GM23338 (cell line): ENCODE measurements at regions not wholly inside any gene's neighbourhood (a gene's known extent, or its start where the extent isn't known, plus 50 kb on each side); places are given as distances from the start of the nearest gene placed in this dataset.

Experiments used
- ATAC-seq: fragments of 200-7000 bp; cut with Tn5 transposase; 3 replicates; pipeline ENCODE4 v1.9.1; 2020
- DNase-seq: peaks from one replicate; pipeline ENCODE4 v3.0.0-alpha.2; 2015; ENCODE audit warnings: low spot score
- H2AFZ ChIP-seq: fragments of 200-600 bp; sonication (generic); 2 replicates; pipeline ENCODE4 v1.8.0; 2016; ENCODE audit warnings: antibody characterized with exemption, mild to moderate bottlenecking, moderate library complexity
- H3F3A ChIP-seq: fragments of 200-600 bp; sonication (generic); replicated peaks from 2 replicates; pipeline ENCODE4 v1.8.0; 2017; ENCODE audit warnings: antibody characterized with exemption, mixed run types, low read depth
- H3K27ac ChIP-seq: fragments of 200-600 bp; sonication (generic); 2 replicates; pipeline ENCODE4 v1.6.1; 2016; ENCODE audit warnings: low read depth
- H3K27me3 ChIP-seq: fragments of 200-600 bp; sonication (generic); 2 replicates; pipeline ENCODE4 v1.8.0; 2016; ENCODE audit warnings: mild to moderate bottlenecking, mixed run types, moderate library complexity; ENCODE audit not compliant: insufficient read depth
- H3K36me3 ChIP-seq: fragments of 200-600 bp; sonication (generic); 2 replicates; pipeline ENCODE4 v1.8.0; 2016; ENCODE audit warnings: mild to moderate bottlenecking; ENCODE audit not compliant: insufficient read depth
- H3K4me1 ChIP-seq: fragments of 200-600 bp; sonication (generic); 2 replicates; pipeline ENCODE4 v1.8.0; 2016; ENCODE audit warnings: mild to moderate bottlenecking, moderate library complexity; ENCODE audit not compliant: insufficient read depth
- H3K4me2 ChIP-seq: fragments of 200-600 bp; sonication (generic); 2 replicates; pipeline ENCODE4 v1.7.1; 2017; ENCODE audit warnings: mixed run types
- H3K4me3 ChIP-seq: fragments of 200-600 bp; sonication (generic); 2 replicates; pipeline ENCODE4 v1.6.1; 2016; ENCODE audit warnings: mixed run types
- H3K79me2 ChIP-seq: fragments of 200-600 bp; sonication (generic); replicated peaks from 2 replicates; pipeline ENCODE4 v1.8.0; 2017; ENCODE audit warnings: mild to moderate bottlenecking; ENCODE audit not compliant: insufficient read depth
- H3K9me2 ChIP-seq: fragments of 200-600 bp; sonication (generic); 2 replicates; pipeline ENCODE4 v1.8.0; 2017; ENCODE audit not compliant: insufficient read depth
- H4K20me1 ChIP-seq: fragments of 200-600 bp; sonication (generic); replicated peaks from 2 replicates; pipeline ENCODE4 v1.8.0; 2017; ENCODE audit warnings: mild to moderate bottlenecking; ENCODE audit not compliant: insufficient read depth
- H3K27ac Mint-ChIP-seq: 2 replicates; pipeline ENCODE4 v1.8.0; 2020; ENCODE audit warnings: inconsistent platforms, mild to moderate bottlenecking, moderate library complexity, mixed read lengths
- H3K27me3 Mint-ChIP-seq: 3 replicates; pipeline ENCODE4 v1.8.0; 2022; ENCODE audit warnings: low read depth, mild to moderate bottlenecking, moderate library complexity, mixed read lengths, inconsistent platforms; ENCODE audit not compliant: insufficient read depth, poor library complexity
- H3K36me3 Mint-ChIP-seq: 3 replicates; pipeline ENCODE4 v1.8.0; 2021; ENCODE audit warnings: low read depth, mild to moderate bottlenecking, inconsistent platforms, moderate library complexity, mixed read lengths
- H3K4me1 Mint-ChIP-seq: 3 replicates; pipeline ENCODE4 v1.8.0; 2020; ENCODE audit warnings: mild to moderate bottlenecking, inconsistent platforms, mixed read lengths
- H3K4me3 Mint-ChIP-seq: 3 replicates; pipeline ENCODE4 v1.8.0; 2021; ENCODE audit warnings: moderate library complexity, mild to moderate bottlenecking, inconsistent platforms, mixed read lengths
- H3K9me3 Mint-ChIP-seq: 3 replicates; pipeline ENCODE4 v1.8.0; 2020; ENCODE audit warnings: moderate library complexity, mild to moderate bottlenecking, inconsistent platforms, mixed read lengths
- CREB1 ChIP-seq: fragments of 250-450 bp; sonication (Bioruptor Pico); IDR thresholded peaks from 2 replicates; pipeline ENCODE4 v1.5.0; 2020; ENCODE audit warnings: low read depth, mild to moderate bottlenecking, moderate library complexity
- EZH2 ChIP-seq: fragments of 200-600 bp; sonication (generic); IDR thresholded peaks from one replicate; pipeline ENCODE4 v1.8.0; 2017; ENCODE audit warnings: antibody characterized with exemption, mild to moderate bottlenecking, low read depth; ENCODE audit not compliant: unreplicated experiment
- EZH2phosphoT487 ChIP-seq: fragments of 200-600 bp; sonication (generic); IDR thresholded peaks from one replicate; pipeline ENCODE4 v1.8.1; 2018; ENCODE audit warnings: antibody characterized with exemption; ENCODE audit not compliant: unreplicated experiment
- JUNB ChIP-seq: IDR thresholded peaks from one replicate; pipeline ENCODE4 v1.6.1; 2016; ENCODE audit warnings: antibody characterized with exemption; ENCODE audit not compliant: unreplicated experiment
- NANOG ChIP-seq: IDR thresholded peaks from 2 replicates; pipeline ENCODE4 v1.6.1; 2016; ENCODE audit warnings: antibody characterized with exemption, borderline replicate concordance
- POLR2AphosphoS5 ChIP-seq: IDR thresholded peaks from 2 replicates; pipeline ENCODE4 v1.6.1; 2016; ENCODE audit warnings: antibody characterized with exemption, low read depth
- STAT1 ChIP-seq: IDR thresholded peaks from one replicate; pipeline ENCODE4 v1.6.1; 2016; ENCODE audit warnings: antibody characterized with exemption; ENCODE audit not compliant: unreplicated experiment
- ZNF114 ChIP-seq: fragments of 250-450 bp; sonication (Bioruptor Pico); IDR thresholded peaks from 2 replicates; pipeline ENCODE4 v1.5.0; 2020; ENCODE audit warnings: mild to moderate bottlenecking, moderate library complexity
- ZNF331 ChIP-seq: fragments of 250-450 bp; sonication (Bioruptor Pico); IDR thresholded peaks from 2 replicates; pipeline ENCODE4 v1.5.0; 2020; ENCODE audit warnings: low read depth, mild to moderate bottlenecking, moderate library complexity
- TF ChIP-seq, protein P1 (sequence below): IDR thresholded peaks from one replicate; pipeline ENCODE4 v1.6.1; 2018; ENCODE audit warnings: antibody characterized with exemption; ENCODE audit not compliant: unreplicated experiment
- TF ChIP-seq, protein P2 (sequence below), 2 experiments: fragments of 200-600 bp in 1 of 2; sonication (generic) in 1 of 2; conservative IDR thresholded peaks; 2 replicates each; pipeline versions ENCODE4 v1.5.1 to v1.6.1; 2016 to 2017; ENCODE audit warnings: antibody characterized with exemption in 2 of 2, low read depth in 2 of 2, mild to moderate bottlenecking in 2 of 2, moderate library complexity in 1 of 2
- TF ChIP-seq, protein P3 (sequence below): fragments of 250-450 bp; sonication (Bioruptor Pico); IDR thresholded peaks from 2 replicates; pipeline ENCODE4 v1.5.0; 2020; ENCODE audit warnings: mild to moderate bottlenecking, moderate library complexity
- TF ChIP-seq, protein P4 (sequence below): IDR thresholded peaks from 2 replicates; pipeline ENCODE4 v1.6.1; 2016; ENCODE audit warnings: antibody characterized with exemption

DNA sequence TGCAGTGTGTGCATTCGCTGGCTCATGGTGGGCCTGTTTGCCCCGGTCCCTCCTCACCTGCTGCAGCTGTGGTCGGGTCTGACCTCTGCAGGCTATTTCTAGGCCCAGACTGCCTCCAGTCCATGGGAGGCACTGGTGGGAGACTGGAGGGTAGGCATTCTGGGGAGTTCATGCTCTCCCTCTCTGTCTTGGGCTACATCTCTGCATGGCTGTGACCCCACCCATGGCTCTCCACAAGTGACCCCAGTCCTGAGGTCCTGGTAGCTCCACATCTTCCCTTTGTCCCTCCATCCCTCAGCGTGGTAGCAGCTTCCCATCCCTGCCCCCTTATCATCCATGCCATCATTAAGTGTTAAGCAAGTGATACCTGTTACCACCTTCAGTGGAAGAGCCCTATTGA lies 107.8 kb upstream of the SEC14L1 start (continued):
- TF ChIP-seq, protein P1, sequence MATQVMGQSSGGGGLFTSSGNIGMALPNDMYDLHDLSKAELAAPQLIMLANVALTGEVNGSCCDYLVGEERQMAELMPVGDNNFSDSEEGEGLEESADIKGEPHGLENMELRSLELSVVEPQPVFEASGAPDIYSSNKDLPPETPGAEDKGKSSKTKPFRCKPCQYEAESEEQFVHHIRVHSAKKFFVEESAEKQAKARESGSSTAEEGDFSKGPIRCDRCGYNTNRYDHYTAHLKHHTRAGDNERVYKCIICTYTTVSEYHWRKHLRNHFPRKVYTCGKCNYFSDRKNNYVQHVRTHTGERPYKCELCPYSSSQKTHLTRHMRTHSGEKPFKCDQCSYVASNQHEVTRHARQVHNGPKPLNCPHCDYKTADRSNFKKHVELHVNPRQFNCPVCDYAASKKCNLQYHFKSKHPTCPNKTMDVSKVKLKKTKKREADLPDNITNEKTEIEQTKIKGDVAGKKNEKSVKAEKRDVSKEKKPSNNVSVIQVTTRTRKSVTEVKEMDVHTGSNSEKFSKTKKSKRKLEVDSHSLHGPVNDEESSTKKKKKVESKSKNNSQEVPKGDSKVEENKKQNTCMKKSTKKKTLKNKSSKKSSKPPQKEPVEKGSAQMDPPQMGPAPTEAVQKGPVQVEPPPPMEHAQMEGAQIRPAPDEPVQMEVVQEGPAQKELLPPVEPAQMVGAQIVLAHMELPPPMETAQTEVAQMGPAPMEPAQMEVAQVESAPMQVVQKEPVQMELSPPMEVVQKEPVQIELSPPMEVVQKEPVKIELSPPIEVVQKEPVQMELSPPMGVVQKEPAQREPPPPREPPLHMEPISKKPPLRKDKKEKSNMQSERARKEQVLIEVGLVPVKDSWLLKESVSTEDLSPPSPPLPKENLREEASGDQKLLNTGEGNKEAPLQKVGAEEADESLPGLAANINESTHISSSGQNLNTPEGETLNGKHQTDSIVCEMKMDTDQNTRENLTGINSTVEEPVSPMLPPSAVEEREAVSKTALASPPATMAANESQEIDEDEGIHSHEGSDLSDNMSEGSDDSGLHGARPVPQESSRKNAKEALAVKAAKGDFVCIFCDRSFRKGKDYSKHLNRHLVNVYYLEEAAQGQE: no peak
- TF ChIP-seq ZNF331 (CRISPR knock-in tag) (no peak), ZNF114 (CRISPR knock-in tag) (no peak), EZH2 (no peak)

DNA sequence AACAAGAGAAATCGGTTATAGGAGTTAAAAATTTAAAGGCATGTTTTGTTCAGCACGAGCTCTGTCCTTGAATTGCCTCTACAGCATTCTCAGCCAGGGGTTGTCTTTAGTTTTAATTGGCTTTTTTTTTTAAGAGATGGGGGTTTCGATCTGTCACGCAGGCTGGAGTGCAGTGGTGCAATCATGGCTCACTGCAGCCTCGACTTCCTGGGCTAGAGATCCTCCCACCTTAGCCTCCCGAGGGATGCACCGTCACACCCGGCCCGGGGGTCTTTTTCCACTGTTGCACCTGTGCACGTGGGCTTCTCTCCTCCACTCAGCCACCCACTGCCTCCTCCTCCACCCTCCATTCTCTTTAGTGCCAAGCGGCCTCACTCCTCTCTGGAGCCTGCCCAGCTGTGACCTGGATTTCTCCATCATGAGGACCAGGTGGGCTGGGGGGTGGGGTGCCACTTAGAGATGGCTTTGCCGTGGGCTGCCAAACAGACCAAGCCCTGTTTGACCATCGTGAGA lies 106.8 kb upstream of the SEC14L1 start:
- H3F3A ChIP-seq: no peaks in the 10 kb centered on the region
- H3K4me3 ChIP-seq: no peak overlapping the region
- Mint-ChIP-seq H3K4me3 (no peak overlapping the region; the same call in 2 of the 3 replicates), H3K4me1 (no peaks in the 10 kb centered on the region), H3K36me3 (no peaks in the 10 kb centered on the region), H3K9me3 (peaks cover 14% of the 10 kb centered on the region), H3K27me3 (peaks cover 7% of the 10 kb centered on the region), H3K27ac (no peak overlapping the region; the same call in 1 of the 2 replicates)
- ATAC-seq (no peak), DNase-seq (no peak)
- H3K9me2 ChIP-seq: no peaks in the 10 kb centered on the region
- no peaks in the 10 kb centered on the region for H4K20me1 ChIP-seq
- no peak overlapping the region for H2AFZ ChIP-seq
- H3K27me3 ChIP-seq: no peaks in the 10 kb centered on the region
- H3K27ac ChIP-seq: no peak overlapping the region
- H3K4me1 ChIP-seq: no peaks in the 10 kb centered on the region
- no peaks in the 10 kb centered on the region for H3K36me3 ChIP-seq
- no peaks in the 10 kb centered on the region for H3K79me2 ChIP-seq
- H3K4me2 ChIP-seq: no peak overlapping the region
- TF ChIP-seq ZNF331 (CRISPR knock-in tag) (no peak), EZH2phosphoT487 (no peak), JUNB (no peak), ZNF114 (CRISPR knock-in tag) (no peak), NANOG (no peak), CREB1 (CRISPR knock-in tag) (no peak), POLR2AphosphoS5 (no peak), EZH2 (no peak), STAT1 (no peak)
- TF ChIP-seq, protein P2, sequence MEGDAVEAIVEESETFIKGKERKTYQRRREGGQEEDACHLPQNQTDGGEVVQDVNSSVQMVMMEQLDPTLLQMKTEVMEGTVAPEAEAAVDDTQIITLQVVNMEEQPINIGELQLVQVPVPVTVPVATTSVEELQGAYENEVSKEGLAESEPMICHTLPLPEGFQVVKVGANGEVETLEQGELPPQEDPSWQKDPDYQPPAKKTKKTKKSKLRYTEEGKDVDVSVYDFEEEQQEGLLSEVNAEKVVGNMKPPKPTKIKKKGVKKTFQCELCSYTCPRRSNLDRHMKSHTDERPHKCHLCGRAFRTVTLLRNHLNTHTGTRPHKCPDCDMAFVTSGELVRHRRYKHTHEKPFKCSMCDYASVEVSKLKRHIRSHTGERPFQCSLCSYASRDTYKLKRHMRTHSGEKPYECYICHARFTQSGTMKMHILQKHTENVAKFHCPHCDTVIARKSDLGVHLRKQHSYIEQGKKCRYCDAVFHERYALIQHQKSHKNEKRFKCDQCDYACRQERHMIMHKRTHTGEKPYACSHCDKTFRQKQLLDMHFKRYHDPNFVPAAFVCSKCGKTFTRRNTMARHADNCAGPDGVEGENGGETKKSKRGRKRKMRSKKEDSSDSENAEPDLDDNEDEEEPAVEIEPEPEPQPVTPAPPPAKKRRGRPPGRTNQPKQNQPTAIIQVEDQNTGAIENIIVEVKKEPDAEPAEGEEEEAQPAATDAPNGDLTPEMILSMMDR (conservative IDR thresholded peaks at IDR 0.05; ENCODE audit: low read depth in 2 of 2): no peak
- TF ChIP-seq, protein P3, sequence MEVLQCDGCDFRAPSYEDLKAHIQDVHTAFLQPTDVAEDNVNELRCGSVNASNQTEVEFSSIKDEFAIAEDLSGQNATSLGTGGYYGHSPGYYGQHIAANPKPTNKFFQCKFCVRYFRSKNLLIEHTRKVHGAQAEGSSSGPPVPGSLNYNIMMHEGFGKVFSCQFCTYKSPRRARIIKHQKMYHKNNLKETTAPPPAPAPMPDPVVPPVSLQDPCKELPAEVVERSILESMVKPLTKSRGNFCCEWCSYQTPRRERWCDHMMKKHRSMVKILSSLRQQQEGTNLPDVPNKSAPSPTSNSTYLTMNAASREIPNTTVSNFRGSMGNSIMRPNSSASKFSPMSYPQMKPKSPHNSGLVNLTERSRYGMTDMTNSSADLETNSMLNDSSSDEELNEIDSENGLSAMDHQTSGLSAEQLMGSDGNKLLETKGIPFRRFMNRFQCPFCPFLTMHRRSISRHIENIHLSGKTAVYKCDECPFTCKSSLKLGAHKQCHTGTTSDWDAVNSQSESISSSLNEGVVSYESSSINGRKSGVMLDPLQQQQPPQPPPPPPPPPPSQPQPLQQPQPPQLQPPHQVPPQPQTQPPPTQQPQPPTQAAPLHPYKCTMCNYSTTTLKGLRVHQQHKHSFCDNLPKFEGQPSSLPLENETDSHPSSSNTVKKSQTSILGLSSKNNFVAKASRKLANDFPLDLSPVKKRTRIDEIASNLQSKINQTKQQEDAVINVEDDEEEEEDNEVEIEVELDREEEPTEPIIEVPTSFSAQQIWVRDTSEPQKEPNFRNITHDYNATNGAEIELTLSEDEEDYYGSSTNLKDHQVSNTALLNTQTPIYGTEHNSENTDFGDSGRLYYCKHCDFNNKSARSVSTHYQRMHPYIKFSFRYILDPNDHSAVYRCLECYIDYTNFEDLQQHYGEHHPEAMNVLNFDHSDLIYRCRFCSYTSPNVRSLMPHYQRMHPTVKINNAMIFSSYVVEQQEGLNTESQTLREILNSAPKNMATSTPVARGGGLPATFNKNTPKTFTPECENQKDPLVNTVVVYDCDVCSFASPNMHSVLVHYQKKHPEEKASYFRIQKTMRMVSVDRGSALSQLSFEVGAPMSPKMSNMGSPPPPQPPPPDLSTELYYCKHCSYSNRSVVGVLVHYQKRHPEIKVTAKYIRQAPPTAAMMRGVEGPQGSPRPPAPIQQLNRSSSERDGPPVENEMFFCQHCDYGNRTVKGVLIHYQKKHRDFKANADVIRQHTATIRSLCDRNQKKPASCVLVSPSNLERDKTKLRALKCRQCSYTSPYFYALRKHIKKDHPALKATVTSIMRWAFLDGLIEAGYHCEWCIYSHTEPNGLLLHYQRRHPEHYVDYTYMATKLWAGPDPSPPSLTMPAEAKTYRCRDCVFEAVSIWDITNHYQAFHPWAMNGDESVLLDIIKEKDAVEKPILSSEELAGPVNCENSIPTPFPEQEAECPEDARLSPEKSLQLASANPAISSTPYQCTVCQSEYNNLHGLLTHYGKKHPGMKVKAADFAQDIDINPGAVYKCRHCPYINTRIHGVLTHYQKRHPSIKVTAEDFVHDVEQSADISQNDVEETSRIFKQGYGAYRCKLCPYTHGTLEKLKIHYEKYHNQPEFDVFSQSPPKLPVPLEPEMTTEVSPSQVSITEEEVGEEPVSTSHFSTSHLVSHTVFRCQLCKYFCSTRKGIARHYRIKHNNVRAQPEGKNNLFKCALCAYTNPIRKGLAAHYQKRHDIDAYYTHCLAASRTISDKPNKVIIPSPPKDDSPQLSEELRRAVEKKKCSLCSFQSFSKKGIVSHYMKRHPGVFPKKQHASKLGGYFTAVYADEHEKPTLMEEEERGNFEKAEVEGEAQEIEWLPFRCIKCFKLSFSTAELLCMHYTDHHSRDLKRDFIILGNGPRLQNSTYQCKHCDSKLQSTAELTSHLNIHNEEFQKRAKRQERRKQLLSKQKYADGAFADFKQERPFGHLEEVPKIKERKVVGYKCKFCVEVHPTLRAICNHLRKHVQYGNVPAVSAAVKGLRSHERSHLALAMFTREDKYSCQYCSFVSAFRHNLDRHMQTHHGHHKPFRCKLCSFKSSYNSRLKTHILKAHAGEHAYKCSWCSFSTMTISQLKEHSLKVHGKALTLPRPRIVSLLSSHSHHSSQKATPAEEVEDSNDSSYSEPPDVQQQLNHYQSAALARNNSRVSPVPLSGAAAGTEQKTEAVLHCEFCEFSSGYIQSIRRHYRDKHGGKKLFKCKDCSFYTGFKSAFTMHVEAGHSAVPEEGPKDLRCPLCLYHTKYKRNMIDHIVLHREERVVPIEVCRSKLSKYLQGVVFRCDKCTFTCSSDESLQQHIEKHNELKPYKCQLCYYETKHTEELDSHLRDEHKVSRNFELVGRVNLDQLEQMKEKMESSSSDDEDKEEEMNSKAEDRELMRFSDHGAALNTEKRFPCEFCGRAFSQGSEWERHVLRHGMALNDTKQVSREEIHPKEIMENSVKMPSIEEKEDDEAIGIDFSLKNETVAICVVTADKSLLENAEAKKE (CRISPR knock-in tag): no peak
- TF ChIP-seq, protein P4, sequence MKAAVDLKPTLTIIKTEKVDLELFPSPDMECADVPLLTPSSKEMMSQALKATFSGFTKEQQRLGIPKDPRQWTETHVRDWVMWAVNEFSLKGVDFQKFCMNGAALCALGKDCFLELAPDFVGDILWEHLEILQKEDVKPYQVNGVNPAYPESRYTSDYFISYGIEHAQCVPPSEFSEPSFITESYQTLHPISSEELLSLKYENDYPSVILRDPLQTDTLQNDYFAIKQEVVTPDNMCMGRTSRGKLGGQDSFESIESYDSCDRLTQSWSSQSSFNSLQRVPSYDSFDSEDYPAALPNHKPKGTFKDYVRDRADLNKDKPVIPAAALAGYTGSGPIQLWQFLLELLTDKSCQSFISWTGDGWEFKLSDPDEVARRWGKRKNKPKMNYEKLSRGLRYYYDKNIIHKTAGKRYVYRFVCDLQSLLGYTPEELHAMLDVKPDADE: no peak
